GM23338 (cell line): ENCODE measurements at regions not wholly inside any gene's neighbourhood (a gene's known extent, or its start where the extent isn't known, plus 50 kb on each side); places are given as distances from the start of the nearest gene placed in this dataset.

ENCODE experiments used
- CREB1 ChIP-seq: fragments of 250-450 bp; sonication (Bioruptor Pico); IDR thresholded peaks from 2 replicates; pipeline ENCODE4 v1.5.0; 2020; ENCODE audit warnings: low read depth, mild to moderate bottlenecking, moderate library complexity
- ETS1 ChIP-seq: IDR thresholded peaks from 2 replicates; pipeline ENCODE4 v1.6.1; 2016; ENCODE audit warnings: antibody characterized with exemption
- EZH2 ChIP-seq: fragments of 200-600 bp; sonication (generic); IDR thresholded peaks from one replicate; pipeline ENCODE4 v1.8.0; 2017; ENCODE audit warnings: antibody characterized with exemption, mild to moderate bottlenecking, low read depth; ENCODE audit not compliant: unreplicated experiment
- EZH2phosphoT487 ChIP-seq: fragments of 200-600 bp; sonication (generic); IDR thresholded peaks from one replicate; pipeline ENCODE4 v1.8.1; 2018; ENCODE audit warnings: antibody characterized with exemption; ENCODE audit not compliant: unreplicated experiment
- JUNB ChIP-seq: IDR thresholded peaks from one replicate; pipeline ENCODE4 v1.6.1; 2016; ENCODE audit warnings: antibody characterized with exemption; ENCODE audit not compliant: unreplicated experiment
- POLR2AphosphoS5 ChIP-seq: IDR thresholded peaks from 2 replicates; pipeline ENCODE4 v1.6.1; 2016; ENCODE audit warnings: antibody characterized with exemption, low read depth
- REST ChIP-seq: IDR thresholded peaks from one replicate; pipeline ENCODE4 v1.6.1; 2018; ENCODE audit warnings: antibody characterized with exemption; ENCODE audit not compliant: unreplicated experiment
- STAT1 ChIP-seq: IDR thresholded peaks from one replicate; pipeline ENCODE4 v1.6.1; 2016; ENCODE audit warnings: antibody characterized with exemption; ENCODE audit not compliant: unreplicated experiment
- ZNF331 ChIP-seq: fragments of 250-450 bp; sonication (Bioruptor Pico); IDR thresholded peaks from 2 replicates; pipeline ENCODE4 v1.5.0; 2020; ENCODE audit warnings: low read depth, mild to moderate bottlenecking, moderate library complexity
- TF ChIP-seq, protein P1 (sequence below), 2 experiments: fragments of 200-600 bp in 1 of 2; sonication (generic) in 1 of 2; conservative IDR thresholded peaks; 2 replicates each; pipeline versions ENCODE4 v1.5.1 to v1.6.1; 2016 to 2017; ENCODE audit warnings: antibody characterized with exemption in 2 of 2, low read depth in 2 of 2, mild to moderate bottlenecking in 2 of 2, moderate library complexity in 1 of 2

GRCh38 chr5:165739079-165739741 is 2233.8 kb downstream of the MAT2B start:
- TF ChIP-seq POLR2AphosphoS5 (no peak), EZH2phosphoT487 (no peak), REST (no peak), EZH2 (no peak), CREB1 (CRISPR knock-in tag) (no peak), JUNB (no peak), ETS1 (no peak), ZNF331 (CRISPR knock-in tag) (no peak), STAT1 (no peak)
- TF ChIP-seq, protein P1, sequence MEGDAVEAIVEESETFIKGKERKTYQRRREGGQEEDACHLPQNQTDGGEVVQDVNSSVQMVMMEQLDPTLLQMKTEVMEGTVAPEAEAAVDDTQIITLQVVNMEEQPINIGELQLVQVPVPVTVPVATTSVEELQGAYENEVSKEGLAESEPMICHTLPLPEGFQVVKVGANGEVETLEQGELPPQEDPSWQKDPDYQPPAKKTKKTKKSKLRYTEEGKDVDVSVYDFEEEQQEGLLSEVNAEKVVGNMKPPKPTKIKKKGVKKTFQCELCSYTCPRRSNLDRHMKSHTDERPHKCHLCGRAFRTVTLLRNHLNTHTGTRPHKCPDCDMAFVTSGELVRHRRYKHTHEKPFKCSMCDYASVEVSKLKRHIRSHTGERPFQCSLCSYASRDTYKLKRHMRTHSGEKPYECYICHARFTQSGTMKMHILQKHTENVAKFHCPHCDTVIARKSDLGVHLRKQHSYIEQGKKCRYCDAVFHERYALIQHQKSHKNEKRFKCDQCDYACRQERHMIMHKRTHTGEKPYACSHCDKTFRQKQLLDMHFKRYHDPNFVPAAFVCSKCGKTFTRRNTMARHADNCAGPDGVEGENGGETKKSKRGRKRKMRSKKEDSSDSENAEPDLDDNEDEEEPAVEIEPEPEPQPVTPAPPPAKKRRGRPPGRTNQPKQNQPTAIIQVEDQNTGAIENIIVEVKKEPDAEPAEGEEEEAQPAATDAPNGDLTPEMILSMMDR (conservative IDR thresholded peaks at IDR 0.05; ENCODE audit: low read depth in 2 of 2): peak in 1 of 2 experiments; percentile 27; a peak in 2 of 4 replicates
